GM10266 (cell line): ENCODE measurements at regions not wholly inside any gene's neighbourhood (a gene's known extent, or its start where the extent isn't known, plus 50 kb on each side); places are given as distances from the start of the nearest gene placed in this dataset.

ENCODE experiments used
- DNase-seq: peaks from one replicate; pipeline ENCODE4 v3.0.0; 2012; ENCODE audit errors: extremely low spot score
- TF ChIP-seq, protein P1 (sequence below): IDR thresholded peaks from 2 replicates; pipeline ENCODE4 v1.5.1; 2012; ENCODE audit warnings: mild to moderate bottlenecking, low read depth; ENCODE audit not compliant: control insufficient read depth, insufficient read depth; ENCODE audit errors: missing control alignments

DNA sequence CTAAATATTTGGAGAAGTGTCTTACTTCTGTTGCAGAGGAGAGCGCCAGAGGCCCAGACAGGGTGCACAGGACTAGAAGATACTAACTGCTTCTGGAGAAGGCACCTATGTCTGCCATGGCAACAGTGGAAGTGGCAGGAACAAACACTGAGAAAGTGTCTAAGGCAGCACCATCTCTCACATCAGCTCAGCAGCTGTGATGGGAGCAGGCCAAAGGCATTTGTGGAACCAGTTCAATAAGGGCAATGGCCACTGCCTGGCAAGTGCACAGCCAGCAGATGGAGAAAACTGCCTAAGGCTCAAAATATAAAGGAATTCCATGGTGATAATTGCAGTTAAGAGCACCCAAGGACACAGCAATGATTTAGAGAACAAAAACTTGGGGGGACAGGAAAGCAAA, 563.0 kb upstream of the CCDC54 start:
- no peak for DNase-seq
- TF ChIP-seq, protein P1, sequence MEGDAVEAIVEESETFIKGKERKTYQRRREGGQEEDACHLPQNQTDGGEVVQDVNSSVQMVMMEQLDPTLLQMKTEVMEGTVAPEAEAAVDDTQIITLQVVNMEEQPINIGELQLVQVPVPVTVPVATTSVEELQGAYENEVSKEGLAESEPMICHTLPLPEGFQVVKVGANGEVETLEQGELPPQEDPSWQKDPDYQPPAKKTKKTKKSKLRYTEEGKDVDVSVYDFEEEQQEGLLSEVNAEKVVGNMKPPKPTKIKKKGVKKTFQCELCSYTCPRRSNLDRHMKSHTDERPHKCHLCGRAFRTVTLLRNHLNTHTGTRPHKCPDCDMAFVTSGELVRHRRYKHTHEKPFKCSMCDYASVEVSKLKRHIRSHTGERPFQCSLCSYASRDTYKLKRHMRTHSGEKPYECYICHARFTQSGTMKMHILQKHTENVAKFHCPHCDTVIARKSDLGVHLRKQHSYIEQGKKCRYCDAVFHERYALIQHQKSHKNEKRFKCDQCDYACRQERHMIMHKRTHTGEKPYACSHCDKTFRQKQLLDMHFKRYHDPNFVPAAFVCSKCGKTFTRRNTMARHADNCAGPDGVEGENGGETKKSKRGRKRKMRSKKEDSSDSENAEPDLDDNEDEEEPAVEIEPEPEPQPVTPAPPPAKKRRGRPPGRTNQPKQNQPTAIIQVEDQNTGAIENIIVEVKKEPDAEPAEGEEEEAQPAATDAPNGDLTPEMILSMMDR = no peak

DNA sequence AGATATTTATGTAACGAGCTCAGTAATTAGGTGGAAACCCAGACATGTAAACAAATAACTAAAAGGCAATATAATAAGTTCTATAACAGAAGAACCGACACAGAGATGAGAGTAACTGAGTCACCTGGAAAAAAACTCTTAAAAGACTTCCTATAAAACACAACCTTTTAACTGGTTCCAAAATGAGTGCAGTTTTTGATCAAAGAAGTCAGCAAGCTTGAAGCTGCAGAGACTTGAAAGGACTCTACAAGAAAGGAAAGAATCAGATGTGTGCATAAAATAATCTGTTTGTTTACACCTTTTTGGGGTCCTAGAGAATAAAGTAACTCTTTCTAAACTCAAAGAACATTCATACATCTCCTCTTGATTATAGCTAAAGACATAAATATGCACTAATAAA, 560.4 kb upstream of the CCDC54 start:
- DNase-seq = no peak

GRCh38 chr3:106817706-106818105, 559.5 kb upstream of the CCDC54 start:
- TF ChIP-seq, protein P1 = no peak
- no peak for DNase-seq

More for the DNA sequence above, 560.4 kb upstream of the CCDC54 start:
- TF ChIP-seq, protein P1 = no peak

GRCh38 chr3:106819440-106819839, 557.8 kb upstream of the CCDC54 start:
- TF ChIP-seq, protein P1 = no peak
- DNase-seq = no peak

DNA sequence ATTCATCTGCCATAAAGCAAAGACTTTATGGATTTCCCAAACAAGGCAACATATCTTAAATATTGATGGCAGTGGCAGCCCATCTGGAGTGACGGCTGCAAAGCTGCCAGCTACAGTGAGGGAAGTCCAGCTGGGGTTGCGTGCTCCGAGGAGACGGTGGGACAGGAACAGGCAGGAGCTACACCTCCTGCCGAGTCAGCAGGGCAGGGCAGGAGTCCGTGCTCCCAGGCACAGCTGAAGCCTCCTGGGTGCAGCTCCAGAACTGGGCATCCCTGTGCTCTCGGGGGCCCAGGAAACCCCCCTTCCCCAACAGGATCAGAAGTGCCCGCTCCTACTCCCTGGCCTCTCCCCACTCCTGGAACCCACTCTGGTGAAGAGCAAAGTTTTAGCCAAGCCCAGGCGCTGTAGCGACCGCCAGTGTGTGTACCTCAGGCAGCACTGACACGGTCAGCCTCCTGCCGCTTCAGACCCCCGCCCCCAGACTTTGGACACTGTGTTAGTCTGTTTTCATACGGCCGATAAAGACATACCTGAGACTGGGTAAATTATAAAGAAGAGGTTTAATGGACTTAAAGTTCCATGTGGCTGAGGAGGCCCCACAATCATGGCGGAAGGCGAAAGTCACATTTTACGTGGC, 556.4 kb upstream of the CCDC54 start:
- DNase-seq = no peak
- TF ChIP-seq, protein P1 = no peak

DNA sequence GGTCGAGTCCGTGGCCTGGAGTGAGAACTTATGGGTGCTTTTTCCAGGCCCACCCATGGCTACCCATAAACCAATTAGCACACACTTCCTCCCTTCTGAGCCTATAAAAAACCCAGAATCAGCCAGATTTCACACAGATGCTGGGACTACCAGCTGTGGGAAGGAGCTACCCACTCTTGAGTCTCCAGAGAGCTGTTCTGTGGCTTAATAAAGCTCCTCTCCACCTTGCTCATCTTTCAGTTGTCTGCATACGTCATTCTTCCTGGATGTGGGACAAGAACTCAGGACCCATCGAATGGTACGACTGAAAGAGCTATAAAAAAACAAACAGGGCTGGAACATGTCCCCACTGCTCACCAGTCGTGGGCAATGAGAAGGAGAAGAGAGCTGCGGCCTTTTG, 555.4 kb upstream of the CCDC54 start:
- TF ChIP-seq, protein P1 = no peak
- no peak for DNase-seq

DNA sequence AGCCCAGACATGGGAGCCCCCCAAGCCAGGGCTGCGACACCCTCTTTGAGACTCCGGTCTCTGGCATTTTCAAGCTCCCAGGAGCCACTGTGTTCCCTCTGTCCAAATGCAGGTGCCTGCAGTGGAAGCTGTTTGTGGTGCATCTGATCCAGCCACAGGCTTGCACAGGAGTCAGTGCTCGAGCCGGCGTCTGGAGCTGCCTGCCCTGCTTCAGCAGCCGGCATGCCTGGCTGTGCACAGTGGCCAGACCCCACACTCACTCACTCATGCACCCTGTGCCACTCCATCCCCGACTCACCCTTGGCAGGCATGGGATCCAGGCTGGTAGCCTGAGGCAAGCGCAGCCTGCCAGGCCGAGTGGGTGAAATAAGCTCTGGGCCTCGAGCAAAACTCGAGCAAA, 555.0 kb upstream of the CCDC54 start:
- TF ChIP-seq, protein P1 = no peak
- DNase-seq = no peak
